A673 (cell line): ENCODE measurements at regions not wholly inside any gene's neighbourhood (a gene's known extent, or its start where the extent isn't known, plus 50 kb on each side); places are given as distances from the start of the nearest gene placed in this dataset.

Experiments used
- EZH2 ChIP-seq: fragments of 200-600 bp; sonication (generic); IDR thresholded peaks from 2 replicates; pipeline ENCODE4 v1.6.1; 2017; ENCODE audit warnings: borderline replicate concordance, low read depth, mild to moderate bottlenecking, mixed read lengths, antibody characterized with exemption, low read length; ENCODE audit not compliant: poor library complexity, severe bottlenecking
- TF ChIP-seq, protein P1 (sequence below): fragments of 300-800, 200-600 bp; sonication (generic); conservative IDR thresholded peaks from 2 replicates; pipeline ENCODE4 v1.5.1; 2017; ENCODE audit warnings: low read depth, mild to moderate bottlenecking, antibody characterized with exemption, low read length, moderate library complexity, mixed read lengths

DNA sequence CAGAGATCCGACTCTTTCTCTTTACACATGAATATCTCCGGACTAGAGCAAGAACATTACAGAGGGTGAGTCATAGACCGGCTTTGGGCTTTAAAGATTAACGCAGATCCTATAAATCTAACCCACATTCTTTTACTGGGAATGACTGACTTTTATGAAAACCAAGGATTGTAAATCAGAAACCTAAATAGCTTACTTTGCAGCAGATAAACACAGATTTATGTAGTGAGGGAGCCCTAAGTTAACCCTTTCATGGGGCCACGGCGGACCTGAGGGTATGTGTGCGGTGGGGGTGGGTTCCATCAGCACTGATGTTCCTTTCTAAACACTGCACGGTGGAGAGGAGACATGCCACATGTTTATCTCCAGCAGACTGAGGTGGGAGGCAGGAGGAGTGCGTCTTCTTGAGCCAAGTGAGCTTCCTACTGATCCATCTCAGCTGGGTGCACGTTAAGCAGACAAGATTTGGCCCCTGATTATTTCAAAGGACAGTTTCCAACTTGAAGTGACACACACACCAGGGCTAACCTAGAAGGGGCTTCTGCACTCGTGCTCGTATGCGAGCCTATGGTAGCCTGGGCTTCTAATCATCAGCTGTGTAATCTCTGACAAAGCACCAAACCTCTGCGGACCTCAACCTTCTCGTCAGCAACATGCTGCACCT lies 127.6 kb downstream of the WDR11 start:
- TF ChIP-seq, protein P1, sequence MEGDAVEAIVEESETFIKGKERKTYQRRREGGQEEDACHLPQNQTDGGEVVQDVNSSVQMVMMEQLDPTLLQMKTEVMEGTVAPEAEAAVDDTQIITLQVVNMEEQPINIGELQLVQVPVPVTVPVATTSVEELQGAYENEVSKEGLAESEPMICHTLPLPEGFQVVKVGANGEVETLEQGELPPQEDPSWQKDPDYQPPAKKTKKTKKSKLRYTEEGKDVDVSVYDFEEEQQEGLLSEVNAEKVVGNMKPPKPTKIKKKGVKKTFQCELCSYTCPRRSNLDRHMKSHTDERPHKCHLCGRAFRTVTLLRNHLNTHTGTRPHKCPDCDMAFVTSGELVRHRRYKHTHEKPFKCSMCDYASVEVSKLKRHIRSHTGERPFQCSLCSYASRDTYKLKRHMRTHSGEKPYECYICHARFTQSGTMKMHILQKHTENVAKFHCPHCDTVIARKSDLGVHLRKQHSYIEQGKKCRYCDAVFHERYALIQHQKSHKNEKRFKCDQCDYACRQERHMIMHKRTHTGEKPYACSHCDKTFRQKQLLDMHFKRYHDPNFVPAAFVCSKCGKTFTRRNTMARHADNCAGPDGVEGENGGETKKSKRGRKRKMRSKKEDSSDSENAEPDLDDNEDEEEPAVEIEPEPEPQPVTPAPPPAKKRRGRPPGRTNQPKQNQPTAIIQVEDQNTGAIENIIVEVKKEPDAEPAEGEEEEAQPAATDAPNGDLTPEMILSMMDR = no peak
- TF ChIP-seq EZH2 = no peak
